Endothelial cell of umbilical vein (primary cell): ENCODE measurements at regions not wholly inside any gene's neighbourhood (a gene's known extent, or its start where the extent isn't known, plus 50 kb on each side); places are given as distances from the start of the nearest gene placed in this dataset.

Experiments
- BruUV-seq: library from RNA; stranded (reverse); fragments of 400-500 nt; replicated peaks from 2 replicates; lab custom pipeline; 2021; lab: Mats Ljungman, UMichigan
- CTCF ChIA-PET: fragments of 300-600, 350-600 bp; sonication (Branson Sonifier 250); formaldehyde crosslinking; loops from one replicate; lab custom pipeline; 2021; ENCODE audit warnings: antibody characterized with exemption, inconsistent platforms; lab: Charles Lee
- POLR2A ChIA-PET: fragments of 300-600, 350-600 bp; sonication (Branson Sonifier 250); formaldehyde crosslinking; loops from one replicate; lab custom pipeline; 2021; ENCODE audit warnings: antibody characterized with exemption, inconsistent platforms; lab: Charles Lee
- DNase-seq: peaks from one replicate; pipeline ENCODE4 v3.0.0-alpha.2; 2011; ENCODE audit warnings: low read depth, low spot score
- FAIRE-seq: peaks from 2 replicates; lab custom pipeline; 2011; peaks lifted over from hg19 to GRCh38; lab: Jason Lieb, UNC
- H2AFZ ChIP-seq: 2 replicates; pipeline ENCODE4 v1.6.0; 2012; ENCODE audit warnings: low read depth, low read length, control low read depth, inconsistent platforms
- H3K27ac ChIP-seq: 2 replicates; pipeline ENCODE4 v1.5.1; 2011; ENCODE audit warnings: low read depth, mild to moderate bottlenecking, control low read depth, low read length, moderate library complexity; ENCODE audit not compliant: insufficient read depth
- H3K27me3 ChIP-seq, 2 experiments: 2 replicates each; pipeline versions ENCODE4 v1.6.0 to v1.6.1; 2011; ENCODE audit warnings: low read length in 2 of 2, mixed read lengths in 1 of 2; ENCODE audit not compliant: control insufficient read depth in 2 of 2, insufficient read depth in 2 of 2
- H3K36me3 ChIP-seq, 2 experiments: 2 replicates in 1 of 2; 3 replicates in 1 of 2; pipeline ENCODE4 v1.5.1; 2011; ENCODE audit warnings: low read length in 2 of 2, mild to moderate bottlenecking in 1 of 2, moderate library complexity in 1 of 2; ENCODE audit not compliant: control insufficient read depth in 2 of 2, insufficient read depth in 2 of 2; ENCODE audit errors: extremely low read depth in 1 of 2
- H3K4me1 ChIP-seq: 3 replicates; pipeline ENCODE4 v1.5.1; 2011; ENCODE audit warnings: mild to moderate bottlenecking, low read length; ENCODE audit not compliant: control insufficient read depth, insufficient read depth; ENCODE audit errors: extremely low read depth
- H3K4me2 ChIP-seq: 2 replicates; pipeline ENCODE4 v1.6.1; 2011; ENCODE audit warnings: low read length, control low read depth, mixed read lengths; ENCODE audit not compliant: insufficient read depth
- H3K4me3 ChIP-seq, 3 experiments: fragments of 200-600 bp in 1 of 3; sonication (generic), shearing (Covaris generic) in 1 of 3; replicated peaks in 1 of 3; 2 replicates each; pipeline ENCODE4 v1.5.1; 2011 to 2016; ENCODE audit warnings: control low read depth in 3 of 3, low read length in 3 of 3, mild to moderate bottlenecking in 2 of 3, inconsistent platforms in 1 of 3, low read depth in 1 of 3, moderate library complexity in 1 of 3; ENCODE audit not compliant: insufficient read depth in 1 of 3
- H3K79me2 ChIP-seq: 2 replicates; pipeline ENCODE4 v1.6.0; 2012; ENCODE audit warnings: low read length, inconsistent platforms; ENCODE audit not compliant: control insufficient read depth, insufficient read depth
- H3K9ac ChIP-seq: replicated peaks from 2 replicates; pipeline ENCODE3; 2011; ENCODE audit warnings: low read length, control low read depth; ENCODE audit not compliant: insufficient read depth; ENCODE audit errors: extremely low read depth
- H3K9me1 ChIP-seq: replicated peaks from 3 replicates; pipeline ENCODE4 v1.6.0; 2011; ENCODE audit warnings: mild to moderate bottlenecking, low read length; ENCODE audit not compliant: control insufficient read depth, insufficient read depth; ENCODE audit errors: extremely low read depth
- H3K9me3 ChIP-seq: replicated peaks from 2 replicates; pipeline ENCODE4 v1.5.1; 2012; ENCODE audit warnings: low read length, inconsistent platforms; ENCODE audit not compliant: control insufficient read depth, insufficient read depth
- H4K20me1 ChIP-seq: replicated peaks from 2 replicates; pipeline ENCODE3; 2011; ENCODE audit warnings: mild to moderate bottlenecking, low read length; ENCODE audit not compliant: control insufficient read depth, insufficient read depth; ENCODE audit errors: extremely low read depth
- EZH2 ChIP-seq: IDR thresholded peaks from 2 replicates; pipeline ENCODE4 v1.6.1; 2012; ENCODE audit warnings: borderline replicate concordance, low read depth, mild to moderate bottlenecking, moderate library complexity, low read length, inconsistent platforms; ENCODE audit not compliant: severe bottlenecking
- FOS ChIP-seq: IDR thresholded peaks from 2 replicates; pipeline ENCODE4 v1.6.1; 2011; ENCODE audit warnings: mild to moderate bottlenecking, low read length, moderate library complexity, borderline replicate concordance; ENCODE audit not compliant: insufficient read depth
- GATA2 ChIP-seq: IDR thresholded peaks from 2 replicates; pipeline ENCODE4 v1.7.0; 2011; ENCODE audit warnings: low read depth, mild to moderate bottlenecking, moderate library complexity, mixed read lengths, low read length; ENCODE audit not compliant: insufficient read length, insufficient read depth
- JUN ChIP-seq: IDR thresholded peaks from 2 replicates; pipeline ENCODE4 v1.6.1; 2011; ENCODE audit warnings: borderline replicate concordance, low read depth; ENCODE audit not compliant: insufficient read length, insufficient read depth
- MYC ChIP-seq: IDR thresholded peaks from one replicate; pipeline ENCODE4 v1.6.1; 2011; ENCODE audit warnings: mild to moderate bottlenecking, low read depth, low read length
- POLR2A ChIP-seq: IDR thresholded peaks from 2 replicates; pipeline ENCODE4 v1.6.1; 2012; ENCODE audit warnings: low read depth, mild to moderate bottlenecking, control low read depth, low read length
- POLR2AphosphoS5 ChIP-seq: IDR thresholded peaks from 2 replicates; pipeline ENCODE4 v1.6.1; 2012; ENCODE audit warnings: low read depth, mild to moderate bottlenecking, control low read depth, low read length, moderate library complexity; ENCODE audit not compliant: insufficient read depth
- dilution Hi-C: fragments of 300-500 bp; cut with MboI; formaldehyde crosslinking; loops from one replicate; pipeline ENCODE4 v1.15.0; 2019; ENCODE audit warnings: low sequenced_read_pairs; ENCODE audit not compliant: extremely low pct_ligation_motif_present
- intact Hi-C: fragments of 100-400 bp; cut with micrococcal nuclease; formaldehyde crosslinking; loops from one replicate; pipeline ENCODE4 v1.10.0; 2022
- TF ChIP-seq, protein P1 (sequence below): IDR thresholded peaks from 2 replicates; pipeline ENCODE4 v1.6.1; 2011; ENCODE audit not compliant: insufficient read depth, insufficient read length
- TF ChIP-seq, protein P2 (sequence below), 2 donors: IDR thresholded peaks; 1 replicate in 1 of 2; 2 replicates in 1 of 2; pipeline ENCODE4 v1.5.1; 2011; ENCODE audit warnings: low read length in 2 of 2, mild to moderate bottlenecking in 2 of 2, moderate library complexity in 2 of 2, control low read depth in 1 of 2, inconsistent platforms in 1 of 2, low read depth in 1 of 2; ENCODE audit not compliant: insufficient read depth in 1 of 2; ENCODE audit errors: extremely low read depth in 1 of 2

DNA sequence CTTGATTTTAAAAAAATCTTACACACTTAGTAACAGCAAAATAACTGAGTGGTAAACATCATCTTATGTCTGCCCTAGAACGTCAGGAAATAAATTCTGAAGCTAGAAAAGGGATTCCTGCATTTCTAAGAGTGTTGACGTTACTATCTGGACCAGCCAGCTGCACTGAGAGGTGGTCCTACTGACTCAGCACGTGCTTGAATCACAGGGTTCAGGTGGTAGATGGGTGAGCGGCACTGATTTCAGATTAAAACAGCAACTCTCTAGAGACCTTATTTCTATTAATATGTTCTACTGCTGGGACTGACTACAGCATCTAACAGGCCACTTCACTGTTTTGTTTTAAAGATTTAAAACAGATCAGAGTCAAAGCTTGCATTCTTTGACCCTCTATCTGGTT lies 377.2 kb downstream of the GABRB3 start:
- no TSS peak for BruUV-seq
- Histone ChIP-seq H3K4me3 (no peak overlapping the region), H3K27ac (no peak overlapping the region), H3K4me1 (no peaks in the 10 kb centered on the region), H3K9me1 (no peaks in the 10 kb centered on the region), H3K9ac (no peak overlapping the region), H3K4me2 (no peak overlapping the region), H3K9me3 (peaks cover 10% of the 10 kb centered on the region), H3K27me3 (no peaks in the 10 kb centered on the region), H2AFZ (no peak overlapping the region), H4K20me1 (no peaks in the 10 kb centered on the region), H3K79me2 (no peaks in the 10 kb centered on the region), H3K36me3 (no peaks in the 10 kb centered on the region)
- DNase-seq (no peak), FAIRE-seq (no peak)
- ChIA-PET POLR2A (no interaction called here), CTCF (no interaction called here)
- TF ChIP-seq POLR2A, result no peak
- TF ChIP-seq MYC, result no peak
- TF ChIP-seq, protein P1, sequence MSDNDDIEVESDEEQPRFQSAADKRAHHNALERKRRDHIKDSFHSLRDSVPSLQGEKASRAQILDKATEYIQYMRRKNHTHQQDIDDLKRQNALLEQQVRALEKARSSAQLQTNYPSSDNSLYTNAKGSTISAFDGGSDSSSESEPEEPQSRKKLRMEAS, result no peak
- intact Hi-C loops (no loop called here), dilution Hi-C loops (no loop called here)

DNA sequence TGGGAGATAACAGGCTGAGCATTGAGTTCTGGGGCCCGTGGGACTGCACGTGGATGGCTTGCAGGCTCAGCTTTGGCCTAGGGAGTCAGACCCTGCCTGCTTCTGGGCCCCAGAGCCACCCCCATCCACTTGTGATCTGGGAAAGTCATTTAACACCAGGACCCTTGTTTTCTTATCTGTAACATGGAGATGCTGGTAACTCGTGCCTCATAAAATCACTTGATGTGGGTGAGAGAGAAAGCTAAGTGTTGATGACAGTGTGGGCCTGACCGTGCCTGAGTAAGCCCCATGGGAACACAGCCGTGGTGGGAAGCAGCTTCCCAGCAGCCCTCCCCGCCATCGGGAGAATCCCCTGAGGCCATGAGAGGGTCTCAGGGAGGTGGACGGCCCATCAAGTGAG lies 378.1 kb downstream of the GABRB3 start:
- no peak for DNase-seq
- H3K4me3 ChIP-seq, result no peak overlapping the region
- H2AFZ ChIP-seq, result no peak overlapping the region
- CTCF ChIA-PET, result no interaction called here
- H3K9me3 ChIP-seq, result peaks cover 11% of the 10 kb centered on the region
- no peaks in the 10 kb centered on the region for H3K79me2 ChIP-seq
- BruUV-seq, result no TSS peak
- no peaks in the 10 kb centered on the region for H3K27me3 ChIP-seq
- no peak overlapping the region for H3K4me2 ChIP-seq
- TF ChIP-seq POLR2AphosphoS5 (no peak), JUN (no peak), POLR2A (no peak), EZH2 (no peak), GATA2 (no peak), FOS (no peak), MYC (no peak)
- TF ChIP-seq, protein P1, result no peak
- TF ChIP-seq, protein P2, sequence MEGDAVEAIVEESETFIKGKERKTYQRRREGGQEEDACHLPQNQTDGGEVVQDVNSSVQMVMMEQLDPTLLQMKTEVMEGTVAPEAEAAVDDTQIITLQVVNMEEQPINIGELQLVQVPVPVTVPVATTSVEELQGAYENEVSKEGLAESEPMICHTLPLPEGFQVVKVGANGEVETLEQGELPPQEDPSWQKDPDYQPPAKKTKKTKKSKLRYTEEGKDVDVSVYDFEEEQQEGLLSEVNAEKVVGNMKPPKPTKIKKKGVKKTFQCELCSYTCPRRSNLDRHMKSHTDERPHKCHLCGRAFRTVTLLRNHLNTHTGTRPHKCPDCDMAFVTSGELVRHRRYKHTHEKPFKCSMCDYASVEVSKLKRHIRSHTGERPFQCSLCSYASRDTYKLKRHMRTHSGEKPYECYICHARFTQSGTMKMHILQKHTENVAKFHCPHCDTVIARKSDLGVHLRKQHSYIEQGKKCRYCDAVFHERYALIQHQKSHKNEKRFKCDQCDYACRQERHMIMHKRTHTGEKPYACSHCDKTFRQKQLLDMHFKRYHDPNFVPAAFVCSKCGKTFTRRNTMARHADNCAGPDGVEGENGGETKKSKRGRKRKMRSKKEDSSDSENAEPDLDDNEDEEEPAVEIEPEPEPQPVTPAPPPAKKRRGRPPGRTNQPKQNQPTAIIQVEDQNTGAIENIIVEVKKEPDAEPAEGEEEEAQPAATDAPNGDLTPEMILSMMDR (IDR thresholded peaks at IDR 0.05; ENCODE audit: extremely low read depth in 1 of 2, insufficient read depth in 1 of 2, low read depth in 1 of 2, low read length in 2 of 2), result no peak
- dilution Hi-C loops (no loop called here), intact Hi-C loops (no loop called here)
- H3K36me3 ChIP-seq, result no peaks in the 10 kb centered on the region
- no peak for FAIRE-seq
- no peak overlapping the region for H3K9ac ChIP-seq
- H3K9me1 ChIP-seq, result no peaks in the 10 kb centered on the region
- H4K20me1 ChIP-seq, result no peaks in the 10 kb centered on the region
- no peak overlapping the region for H3K27ac ChIP-seq
- POLR2A ChIA-PET, result no interaction called here
- H3K4me1 ChIP-seq, result no peaks in the 10 kb centered on the region
